Adrenal gland (tissue), 5 donors: ENCODE measurements at regions not wholly inside any gene's neighbourhood (a gene's known extent, or its start where the extent isn't known, plus 50 kb on each side); places are given as distances from the start of the nearest gene placed in this dataset.

Source experiments
- POLR2A ChIP-seq, 2 donors: fragments of 450-650 bp; IDR thresholded peaks; one replicate each; pipeline ENCODE4 v1.6.1; 2017; ENCODE audit warnings: antibody characterized with exemption in 2 of 2, mild to moderate bottlenecking in 2 of 2, moderate library complexity in 1 of 2
- TF ChIP-seq, protein P1 (sequence below), 6 experiments: fragments of 450-650 bp in 4 of 6; fragments of 200-600 bp in 2 of 6; sonication (generic) in 1 of 6; IDR thresholded peaks; 1 replicate in 5 of 6; 2 replicates in 1 of 6; pipeline versions ENCODE4 v1.5.1 to v1.8.0; 2016 to 2021; ENCODE audit warnings: antibody characterized with exemption in 6 of 6, mild to moderate bottlenecking in 2 of 6, moderate library complexity in 1 of 6
- donor health status: DM: no; HTN: no; CAD: no.

DNA sequence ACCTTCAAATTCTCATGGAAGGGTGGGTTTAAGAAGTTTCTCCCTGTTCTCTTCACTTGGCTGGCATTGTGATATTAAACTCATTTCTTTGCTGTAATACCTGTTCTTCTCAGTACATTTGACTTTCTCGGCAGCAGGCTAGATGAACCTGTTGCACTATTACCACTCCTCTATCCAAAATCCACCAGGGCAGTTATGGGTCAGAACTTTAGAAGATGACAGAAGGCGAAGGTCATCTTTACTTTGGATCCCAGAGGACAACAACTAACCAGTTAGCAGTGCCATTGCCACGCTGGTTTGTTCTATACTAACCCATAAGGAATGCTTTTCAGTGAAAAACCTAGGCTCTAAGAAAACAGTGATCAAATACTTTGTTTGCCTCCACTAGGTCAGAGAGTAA is 901.0 kb downstream of the TSN start:
- TF ChIP-seq, protein P1, sequence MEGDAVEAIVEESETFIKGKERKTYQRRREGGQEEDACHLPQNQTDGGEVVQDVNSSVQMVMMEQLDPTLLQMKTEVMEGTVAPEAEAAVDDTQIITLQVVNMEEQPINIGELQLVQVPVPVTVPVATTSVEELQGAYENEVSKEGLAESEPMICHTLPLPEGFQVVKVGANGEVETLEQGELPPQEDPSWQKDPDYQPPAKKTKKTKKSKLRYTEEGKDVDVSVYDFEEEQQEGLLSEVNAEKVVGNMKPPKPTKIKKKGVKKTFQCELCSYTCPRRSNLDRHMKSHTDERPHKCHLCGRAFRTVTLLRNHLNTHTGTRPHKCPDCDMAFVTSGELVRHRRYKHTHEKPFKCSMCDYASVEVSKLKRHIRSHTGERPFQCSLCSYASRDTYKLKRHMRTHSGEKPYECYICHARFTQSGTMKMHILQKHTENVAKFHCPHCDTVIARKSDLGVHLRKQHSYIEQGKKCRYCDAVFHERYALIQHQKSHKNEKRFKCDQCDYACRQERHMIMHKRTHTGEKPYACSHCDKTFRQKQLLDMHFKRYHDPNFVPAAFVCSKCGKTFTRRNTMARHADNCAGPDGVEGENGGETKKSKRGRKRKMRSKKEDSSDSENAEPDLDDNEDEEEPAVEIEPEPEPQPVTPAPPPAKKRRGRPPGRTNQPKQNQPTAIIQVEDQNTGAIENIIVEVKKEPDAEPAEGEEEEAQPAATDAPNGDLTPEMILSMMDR (IDR thresholded peaks at IDR 0.05): no peak
- TF ChIP-seq POLR2A (IDR thresholded peaks at IDR 0.05): no peak
